NB4 (cell line): ENCODE measurements at regions not wholly inside any gene's neighbourhood (a gene's known extent, or its start where the extent isn't known, plus 50 kb on each side); places are given as distances from the start of the nearest gene placed in this dataset.

Source experiments
- DNase-seq: peaks from one replicate; pipeline ENCODE4 v3.0.0; 2010; ENCODE audit warnings: low read depth
- H3K4me3 ChIP-seq: one replicate; pipeline ENCODE4 v1.5.1; 2011; ENCODE audit warnings: mild to moderate bottlenecking, low read depth, low read length, moderate library complexity
- MYC ChIP-seq: IDR thresholded peaks from 2 replicates; pipeline ENCODE4 v1.6.1; 2011; ENCODE audit warnings: low read depth, low read length
- POLR2A ChIP-seq: IDR thresholded peaks from 2 replicates; pipeline ENCODE4 v1.6.1; 2011; ENCODE audit warnings: mild to moderate bottlenecking; ENCODE audit not compliant: insufficient read length; ENCODE audit errors: extremely low read depth
- TF ChIP-seq, protein P1 (sequence below): IDR thresholded peaks from 2 replicates; pipeline ENCODE4 v1.6.1; 2011; ENCODE audit warnings: low read depth, low read length
- TF ChIP-seq, protein P2 (sequence below): IDR thresholded peaks from one replicate; pipeline ENCODE4 v1.5.1; 2012; ENCODE audit warnings: low read depth, low read length

DNA sequence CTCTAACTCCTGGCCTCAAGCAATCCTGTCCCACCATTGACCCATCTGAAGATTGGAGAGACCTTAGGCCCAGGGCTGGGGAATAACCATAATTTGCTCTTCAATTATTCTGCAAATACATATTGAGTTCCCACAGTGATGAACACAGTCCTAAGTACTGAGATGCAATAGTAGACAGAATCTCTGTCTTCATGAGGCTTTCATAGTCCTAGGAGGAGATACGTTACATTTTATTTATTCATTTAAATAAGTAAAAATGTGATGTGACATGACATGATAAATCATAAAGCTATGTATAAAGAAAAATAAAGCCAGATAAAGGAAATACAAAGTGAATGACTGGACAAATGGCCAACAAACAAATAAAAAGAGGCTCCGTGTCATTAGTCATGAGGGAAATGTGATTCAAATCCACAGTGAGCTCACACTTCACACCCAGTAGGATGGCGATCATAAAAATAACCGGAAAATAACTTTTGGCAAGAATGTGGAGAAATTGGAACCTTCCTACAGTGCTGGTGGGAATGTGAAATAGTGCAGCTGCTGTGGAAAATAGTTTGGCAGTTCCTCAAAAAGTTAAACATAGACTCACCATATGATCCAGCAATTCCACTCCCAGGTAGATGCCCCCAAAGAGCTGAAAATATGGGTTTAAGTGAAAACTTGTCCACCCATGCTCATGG lies 52.1 kb upstream of the JCAD start:
- DNase-seq, result no peak
- no peak overlapping the region for H3K4me3 ChIP-seq
- TF ChIP-seq POLR2A (no peak), MYC (no peak)
- TF ChIP-seq, protein P1, sequence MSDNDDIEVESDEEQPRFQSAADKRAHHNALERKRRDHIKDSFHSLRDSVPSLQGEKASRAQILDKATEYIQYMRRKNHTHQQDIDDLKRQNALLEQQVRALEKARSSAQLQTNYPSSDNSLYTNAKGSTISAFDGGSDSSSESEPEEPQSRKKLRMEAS, result no peak
- TF ChIP-seq, protein P2, sequence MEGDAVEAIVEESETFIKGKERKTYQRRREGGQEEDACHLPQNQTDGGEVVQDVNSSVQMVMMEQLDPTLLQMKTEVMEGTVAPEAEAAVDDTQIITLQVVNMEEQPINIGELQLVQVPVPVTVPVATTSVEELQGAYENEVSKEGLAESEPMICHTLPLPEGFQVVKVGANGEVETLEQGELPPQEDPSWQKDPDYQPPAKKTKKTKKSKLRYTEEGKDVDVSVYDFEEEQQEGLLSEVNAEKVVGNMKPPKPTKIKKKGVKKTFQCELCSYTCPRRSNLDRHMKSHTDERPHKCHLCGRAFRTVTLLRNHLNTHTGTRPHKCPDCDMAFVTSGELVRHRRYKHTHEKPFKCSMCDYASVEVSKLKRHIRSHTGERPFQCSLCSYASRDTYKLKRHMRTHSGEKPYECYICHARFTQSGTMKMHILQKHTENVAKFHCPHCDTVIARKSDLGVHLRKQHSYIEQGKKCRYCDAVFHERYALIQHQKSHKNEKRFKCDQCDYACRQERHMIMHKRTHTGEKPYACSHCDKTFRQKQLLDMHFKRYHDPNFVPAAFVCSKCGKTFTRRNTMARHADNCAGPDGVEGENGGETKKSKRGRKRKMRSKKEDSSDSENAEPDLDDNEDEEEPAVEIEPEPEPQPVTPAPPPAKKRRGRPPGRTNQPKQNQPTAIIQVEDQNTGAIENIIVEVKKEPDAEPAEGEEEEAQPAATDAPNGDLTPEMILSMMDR, result no peak
